Right lobe of liver (tissue), 6 donors: ENCODE measurements at regions not wholly inside any gene's neighbourhood (a gene's known extent, or its start where the extent isn't known, plus 50 kb on each side); places are given as distances from the start of the nearest gene placed in this dataset.

Source experiments
- ATAC-seq, 4 donors: fragments of 200-7000 bp; cut with Tn5 transposase; one replicate each; pipeline ENCODE4 v1.9.1; 2020; ENCODE audit warnings: mild to moderate bottlenecking in 4 of 4, moderate library complexity in 4 of 4
- DNase-seq, 3 donors: peaks; one replicate each; pipeline ENCODE4 v3.0.0-alpha.2; 2020
- H3K27ac ChIP-seq, 3 donors: fragments of 200-600 bp; one replicate each; pipeline ENCODE4 v1.8.0; 2022
- H3K27me3 ChIP-seq, 2 donors: fragments of 200-600 bp; one replicate each; pipeline ENCODE4 v1.8.0; 2022
- H3K36me3 ChIP-seq, 4 donors: fragments of 200-600 bp; sonication (generic) in 1 of 4; one replicate each; pipeline versions ENCODE4 v1.5.1 to v1.8.0; 2017 to 2022; ENCODE audit warnings: control low read depth in 1 of 4
- H3K4me1 ChIP-seq, 4 donors: fragments of 200-600 bp; sonication (generic) in 1 of 4; one replicate each; pipeline versions ENCODE4 v1.5.1 to v1.8.0; 2017 to 2022; ENCODE audit warnings: control low read depth in 1 of 4
- H3K4me3 ChIP-seq, 3 donors: fragments of 200-600 bp; one replicate each; pipeline ENCODE4 v1.8.0; 2022
- H3K9me3 ChIP-seq, 4 donors: fragments of 200-600 bp; sonication (generic) in 1 of 4; one replicate each; pipeline versions ENCODE4 v1.5.1 to v1.8.0; 2017 to 2022; ENCODE audit warnings: control low read depth in 1 of 4
- CTCF ChIP-seq, 4 donors: fragments of 200-600 bp in 3 of 4; fragments of 450-650 bp in 1 of 4; IDR thresholded peaks; one replicate each; pipeline versions ENCODE4 v1.5.1 to v1.8.0; 2016 to 2022; ENCODE audit warnings: antibody characterized with exemption in 4 of 4, mild to moderate bottlenecking in 2 of 4
- POLR2A ChIP-seq: fragments of 450-650 bp; IDR thresholded peaks from one replicate; pipeline ENCODE4 v1.6.1; 2017; ENCODE audit warnings: antibody characterized with exemption, mild to moderate bottlenecking
- WGBS: methylation state at CpG from one replicate; pipeline ENCODE4 v1.1.6; 2018; ENCODE audit warnings: low coverage, low lambda C conversion rate; ENCODE audit not compliant: insufficient coverage; ENCODE audit errors: missing lambda C conversion rate; 5-methylcytosine and 5-hydroxymethylcytosine counted together
- intact Hi-C, 2 donors: fragments of 100-400 bp; cut with DNase I; formaldehyde crosslinking; loops; one replicate each; pipeline versions ENCODE4 v1.11.2 to v1.14.1; 2022
- donor health status: DM: no; HTN: yes; CAD: no.
- donor health status: DM: no; HTN: no; CAD: no.
- donor health status: DM: no; HTN: no; CAD: no.
- donor health status: DM: no; HTN: yes; CAD: no.
- donor health status: DM: no; HTN: yes; CAD: no.

- DNase-seq = no peak
- Histone ChIP-seq H3K9me3 (no peaks in the 10 kb centered on the region), H3K36me3 (peaks cover 0 to 1% (median 0%) of the 10 kb centered on the region in 4 donors), H3K4me3 (no peak overlapping the region), H3K4me1 (no peaks in the 10 kb centered on the region), H3K27me3 (no peaks in the 10 kb centered on the region), H3K27ac (no peak overlapping the region)
- TF ChIP-seq POLR2A (no peak), CTCF (IDR thresholded peaks at IDR 0.05) (no peak)
- intact Hi-C loops = no loop called here
- ATAC-seq = peak; percentile 45 to 65 (median 58)
Measured at GRCh38 chr12:28137414-28137813, 52.8 kb upstream of the CCDC91 start.

- ATAC-seq (no peak), DNase-seq (no peak)
- Histone ChIP-seq H3K27ac (no peak overlapping the region), H3K4me1 (no peaks in the 10 kb centered on the region), H3K27me3 (no peaks in the 10 kb centered on the region), H3K36me3 (peaks cover 0 to 1% (median 0%) of the 10 kb centered on the region in 4 donors), H3K9me3 (no peaks in the 10 kb centered on the region), H3K4me3 (no peak overlapping the region)
- WGBS = 44% methylated on average over 1 of the region's 2 CpGs
- intact Hi-C loops = no loop called here
- TF ChIP-seq CTCF (IDR thresholded peaks at IDR 0.05) (no peak), POLR2A (no peak)
Measured at GRCh38 chr12:28140404-28140803, 49.9 kb upstream of the CCDC91 start.
